Spinal cord (tissue), 9 donors: ENCODE measurements at regions not wholly inside any gene's neighbourhood (a gene's known extent, or its start where the extent isn't known, plus 50 kb on each side); places are given as distances from the start of the nearest gene placed in this dataset.

Experiments
- DNase-seq, 6 donors: peaks; one replicate each; pipeline versions ENCODE4 v3.0.0 to v3.0.0-alpha.2; 2013 to 2015; ENCODE audit warnings: low spot score in 6 of 6, low read depth in 4 of 6
- H3K27ac ChIP-seq: one replicate; pipeline ENCODE4 v1.5.1; 2013; ENCODE audit warnings: low read depth, low read length, control low read depth
- H3K27me3 ChIP-seq: one replicate; pipeline ENCODE4 v1.6.1; 2013; ENCODE audit warnings: low read length; ENCODE audit not compliant: control insufficient read depth, insufficient read depth
- H3K36me3 ChIP-seq: one replicate; pipeline ENCODE4 v1.6.1; 2013; ENCODE audit warnings: low read length; ENCODE audit not compliant: control insufficient read depth, insufficient read depth
- H3K4me1 ChIP-seq: one replicate; pipeline ENCODE4 v1.6.1; 2013; ENCODE audit warnings: low read length; ENCODE audit not compliant: control insufficient read depth, insufficient read depth
- H3K4me3 ChIP-seq: one replicate; pipeline ENCODE4 v1.5.1; 2013; ENCODE audit warnings: low read depth, low read length, control low read depth
- H3K9me3 ChIP-seq: one replicate; pipeline ENCODE4 v1.6.1; 2013; ENCODE audit warnings: low read length; ENCODE audit not compliant: control insufficient read depth, insufficient read depth
- WGBS: methylation state at CpG from one replicate; pipeline ENCODE4 v1.1.5; 2013; ENCODE audit warnings: missing lambda C conversion rate; ENCODE audit not compliant: insufficient coverage; 5-methylcytosine and 5-hydroxymethylcytosine counted together
- donor health status: healthy.

DNA sequence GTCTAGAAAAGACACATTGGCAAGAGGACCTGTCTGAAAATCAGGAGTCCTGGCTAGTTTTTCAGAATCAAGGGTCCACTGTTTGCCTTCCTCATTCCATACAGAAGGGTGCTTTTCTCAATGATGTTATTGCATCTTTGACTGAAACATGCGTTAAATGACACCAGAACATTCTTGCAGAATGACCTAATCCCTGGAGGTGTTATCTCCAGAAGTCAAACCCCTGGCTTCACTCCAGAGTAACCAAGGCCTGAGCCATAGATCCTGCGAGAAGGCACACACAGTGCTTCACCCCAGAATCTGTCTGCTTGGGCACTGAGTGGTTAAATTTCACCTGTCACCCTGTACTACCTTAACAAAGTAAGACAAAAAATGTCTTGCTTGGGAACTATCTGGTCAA, 1055.2 kb upstream of the FANCL start:
- Histone ChIP-seq H3K9me3 (no peaks in the 10 kb centered on the region), H3K36me3 (no peaks in the 10 kb centered on the region), H3K4me1 (no peaks in the 10 kb centered on the region), H3K4me3 (no peak overlapping the region), H3K27me3 (no peaks in the 10 kb centered on the region), H3K27ac (no peak overlapping the region)
- WGBS, result 65% methylated on average over 2 of the region's 2 CpGs
- DNase-seq, result no peak

DNA sequence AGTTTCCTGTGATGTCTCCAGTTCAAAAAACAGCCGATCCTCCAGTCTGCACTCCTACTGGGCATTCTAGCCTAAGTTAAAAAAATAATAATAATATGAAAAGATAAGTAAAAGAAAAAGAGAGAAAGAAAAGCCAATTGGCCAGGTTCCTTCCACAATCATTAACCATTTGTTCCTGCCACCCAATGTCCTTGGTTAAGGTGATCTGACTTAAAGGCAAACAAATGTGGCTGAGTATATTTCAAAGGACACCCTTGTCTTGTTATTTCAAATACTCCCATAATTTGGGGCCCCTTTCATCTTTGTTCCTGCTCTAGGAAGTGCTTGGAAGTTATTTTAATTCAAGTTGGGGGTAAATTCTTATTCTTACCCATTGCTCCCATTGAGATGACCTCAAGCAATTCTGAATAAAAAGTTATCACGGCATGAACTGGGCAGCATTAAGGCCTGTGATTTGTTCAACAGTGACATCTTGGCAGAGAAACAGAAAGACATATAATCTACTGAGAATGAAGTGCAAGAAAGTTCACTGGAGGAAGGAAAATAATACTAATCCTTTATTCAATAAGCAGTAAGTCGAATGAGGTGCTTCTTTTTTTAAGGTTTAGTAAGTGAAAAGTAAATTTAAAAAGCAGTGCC, 1054.5 kb upstream of the FANCL start:
- H3K36me3 ChIP-seq, result no peaks in the 10 kb centered on the region
- DNase-seq, result no peak
- no peaks in the 10 kb centered on the region for H3K27me3 ChIP-seq
- H3K27ac ChIP-seq, result no peak overlapping the region
- WGBS, result no CpG with 5 or more reads among the region's 3 CpGs
- no peaks in the 10 kb centered on the region for H3K9me3 ChIP-seq
- H3K4me3 ChIP-seq, result no peak overlapping the region
- H3K4me1 ChIP-seq, result no peaks in the 10 kb centered on the region

DNA sequence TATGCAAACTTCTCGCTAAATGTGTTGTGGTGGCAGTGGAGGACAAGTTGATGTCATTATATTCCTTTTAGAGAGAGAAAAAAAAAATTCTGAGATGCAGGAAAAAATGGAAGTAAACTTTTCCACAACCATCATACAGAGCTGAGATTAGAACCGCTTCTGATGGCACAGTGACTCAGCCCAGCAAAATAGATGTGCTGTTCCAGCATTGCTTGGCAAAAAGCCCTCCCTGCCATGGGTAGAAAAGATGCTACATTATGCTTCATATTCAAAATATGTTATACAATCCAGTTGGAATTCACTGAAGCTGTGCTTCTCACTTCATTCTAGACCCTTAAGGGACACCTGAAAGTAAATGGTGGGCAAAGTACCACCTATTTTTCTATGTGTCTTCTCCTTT, 1047.6 kb upstream of the FANCL start:
- H3K36me3 ChIP-seq, result no peaks in the 10 kb centered on the region
- WGBS, result no CpG with 5 or more reads among the region's 2 CpGs
- no peaks in the 10 kb centered on the region for H3K27me3 ChIP-seq
- no peak overlapping the region for H3K27ac ChIP-seq
- peak in 1 of 6 donors; percentile 67 for DNase-seq
- H3K4me1 ChIP-seq, result no peaks in the 10 kb centered on the region
- no peaks in the 10 kb centered on the region for H3K9me3 ChIP-seq
- no peak overlapping the region for H3K4me3 ChIP-seq

DNA sequence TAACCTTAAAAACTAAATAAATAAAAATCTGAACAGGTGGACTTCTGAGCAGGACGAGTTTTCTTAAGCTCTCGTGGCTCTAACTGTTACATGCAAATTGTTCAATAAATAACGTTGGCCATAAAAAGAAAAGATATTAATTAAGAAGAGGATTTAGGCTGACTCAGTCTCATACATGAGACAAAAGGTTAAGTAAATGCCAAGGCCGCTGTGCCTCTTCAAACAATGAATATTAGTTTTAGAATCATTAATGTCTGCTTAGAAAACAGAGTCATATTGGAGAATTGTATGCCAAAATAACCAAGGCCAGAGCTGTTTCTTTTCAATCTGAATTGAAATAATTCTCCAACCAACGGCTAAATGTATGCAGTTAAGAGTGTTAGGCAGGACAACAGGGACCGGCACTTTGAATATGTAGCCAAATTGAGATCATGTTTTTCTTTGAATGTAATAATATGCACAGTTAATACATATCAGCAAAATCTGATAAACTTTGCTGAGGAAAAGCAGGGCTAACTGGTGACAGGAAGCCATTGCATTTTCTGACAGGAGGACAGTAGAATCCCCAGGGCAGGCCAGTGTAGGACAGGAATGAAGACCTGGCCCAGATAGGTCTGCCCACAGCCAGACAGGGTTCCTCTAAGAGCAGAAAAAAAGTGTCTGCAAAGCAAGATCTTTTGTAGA, 1041.4 kb upstream of the FANCL start:
- no peaks in the 10 kb centered on the region for H3K4me1 ChIP-seq
- no peaks in the 10 kb centered on the region for H3K36me3 ChIP-seq
- H3K27me3 ChIP-seq, result no peaks in the 10 kb centered on the region
- no peak for DNase-seq
- WGBS, result 80% methylated on average over 2 of the region's 6 CpGs
- H3K27ac ChIP-seq, result no peak overlapping the region
- no peaks in the 10 kb centered on the region for H3K9me3 ChIP-seq
- no peak overlapping the region for H3K4me3 ChIP-seq

DNA sequence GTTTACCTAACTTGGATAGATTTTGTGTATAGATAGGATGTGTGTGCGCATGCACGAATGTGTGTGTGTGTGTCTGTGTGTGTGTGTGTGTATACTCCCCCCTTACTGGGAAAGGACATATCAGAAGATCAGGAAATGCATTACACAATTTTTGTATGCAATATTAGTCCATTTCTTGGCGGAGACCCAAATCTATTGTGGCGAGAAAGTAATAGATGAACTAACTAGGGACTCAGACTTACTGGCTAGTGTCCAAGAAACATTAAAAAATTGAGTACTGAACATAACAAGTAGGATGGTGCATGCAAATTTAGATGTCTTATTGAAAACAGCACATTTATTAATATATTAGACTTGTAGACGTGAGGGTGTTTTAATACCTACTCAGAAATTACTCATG, 1036.5 kb upstream of the FANCL start:
- no peaks in the 10 kb centered on the region for H3K36me3 ChIP-seq
- no peaks in the 10 kb centered on the region for H3K27me3 ChIP-seq
- no peaks in the 10 kb centered on the region for H3K4me1 ChIP-seq
- no peaks in the 10 kb centered on the region for H3K9me3 ChIP-seq
- WGBS, result no CpG with 5 or more reads among the region's 5 CpGs
- DNase-seq, result peak in 2 of 6 donors; percentile 16 to 85
- H3K27ac ChIP-seq, result no peak overlapping the region
- H3K4me3 ChIP-seq, result no peak overlapping the region

DNA sequence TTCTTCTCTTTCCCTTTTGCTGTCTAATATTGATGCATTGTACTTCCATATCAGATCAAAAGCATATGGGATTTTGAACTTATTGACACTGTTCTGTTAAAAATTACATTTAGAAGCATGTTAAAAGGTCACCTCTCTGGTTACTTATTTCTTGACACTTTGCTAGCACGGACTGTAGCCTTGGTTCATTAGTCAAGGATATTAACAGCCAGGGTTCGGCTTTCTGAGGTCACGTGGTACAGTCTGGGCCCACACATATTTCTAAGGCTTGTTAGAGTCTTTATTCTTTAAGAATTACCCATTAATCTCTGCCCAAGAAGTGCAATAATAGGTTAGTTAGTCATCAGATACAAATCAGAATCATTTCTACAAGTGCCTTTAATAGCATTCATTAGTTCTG, 1035.8 kb upstream of the FANCL start:
- no peak overlapping the region for H3K27ac ChIP-seq
- no peaks in the 10 kb centered on the region for H3K36me3 ChIP-seq
- DNase-seq, result peak in 1 of 6 donors; percentile 20
- no peaks in the 10 kb centered on the region for H3K27me3 ChIP-seq
- H3K4me3 ChIP-seq, result no peak overlapping the region
- WGBS, result no CpG with 5 or more reads among the region's 3 CpGs
- no peaks in the 10 kb centered on the region for H3K4me1 ChIP-seq
- H3K9me3 ChIP-seq, result no peaks in the 10 kb centered on the region

DNA sequence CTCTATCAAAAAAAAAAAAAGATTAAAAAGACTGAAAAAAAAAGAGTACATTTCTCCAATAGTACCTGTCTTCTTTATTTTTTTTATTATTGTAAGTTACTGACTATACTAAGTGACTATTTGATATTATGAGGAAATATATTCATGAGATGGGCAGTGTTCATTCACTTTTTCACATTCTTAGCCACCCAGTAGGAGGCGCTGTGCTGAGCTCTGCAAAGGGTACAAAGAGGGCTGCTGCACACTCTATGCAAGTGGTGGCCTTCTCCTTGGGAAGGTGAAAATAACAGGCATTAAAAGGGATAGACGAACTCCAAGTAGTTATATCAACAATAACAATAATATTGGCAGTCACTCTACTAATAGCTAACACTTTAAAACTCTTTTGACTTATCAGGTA, 1034.9 kb upstream of the FANCL start:
- no CpG with 5 or more reads among the region's 2 CpGs for WGBS
- no peaks in the 10 kb centered on the region for H3K36me3 ChIP-seq
- no peaks in the 10 kb centered on the region for H3K27me3 ChIP-seq
- H3K9me3 ChIP-seq, result no peaks in the 10 kb centered on the region
- H3K27ac ChIP-seq, result no peak overlapping the region
- no peak for DNase-seq
- no peak overlapping the region for H3K4me3 ChIP-seq
- H3K4me1 ChIP-seq, result no peaks in the 10 kb centered on the region

DNA sequence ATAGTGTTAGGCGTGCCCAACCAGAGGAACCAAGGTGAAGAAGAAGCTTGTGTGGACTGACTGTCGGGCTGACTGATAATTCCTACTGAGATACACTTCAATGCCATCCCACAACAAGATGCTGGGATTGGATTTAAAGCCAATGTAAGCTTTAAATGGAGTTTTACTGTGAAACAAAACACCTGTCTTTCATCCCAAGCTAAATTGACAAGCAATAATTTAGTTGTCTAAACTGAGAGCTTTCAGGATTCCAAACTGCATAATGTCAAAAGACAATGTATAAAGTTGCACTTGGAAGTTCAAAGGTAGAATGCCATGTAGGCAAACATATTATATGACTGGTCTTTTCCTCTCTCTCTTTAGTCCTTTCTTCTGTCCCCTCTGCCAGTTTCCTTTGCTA, 1025.3 kb upstream of the FANCL start:
- no CpG with 5 or more reads among the region's 2 CpGs for WGBS
- DNase-seq, result no peak
- Histone ChIP-seq H3K4me3 (no peak overlapping the region), H3K27me3 (no peaks in the 10 kb centered on the region), H3K4me1 (no peaks in the 10 kb centered on the region), H3K9me3 (no peaks in the 10 kb centered on the region), H3K36me3 (no peaks in the 10 kb centered on the region), H3K27ac (no peak overlapping the region)

DNA sequence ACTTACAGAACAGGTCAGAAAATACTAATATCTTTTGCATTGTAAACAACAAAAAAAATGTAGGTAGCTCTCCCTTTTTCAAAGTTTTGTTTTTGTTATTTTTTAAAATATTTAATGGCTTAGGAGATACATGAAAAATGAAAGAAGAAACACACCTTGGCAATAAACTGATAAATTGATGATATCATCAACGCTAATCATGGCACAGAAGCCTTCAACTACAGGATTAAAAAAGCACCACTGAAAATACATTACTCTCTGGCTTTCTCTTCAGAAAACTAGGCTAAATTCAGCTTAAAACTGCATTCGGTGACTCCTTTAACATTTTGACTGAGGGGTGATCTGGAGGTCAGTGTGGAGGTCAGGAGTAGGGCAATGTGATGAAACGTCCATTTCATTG, 1018.8 kb upstream of the FANCL start:
- H3K27ac ChIP-seq, result no peak overlapping the region
- H3K4me3 ChIP-seq, result no peak overlapping the region
- H3K36me3 ChIP-seq, result no peaks in the 10 kb centered on the region
- H3K9me3 ChIP-seq, result no peaks in the 10 kb centered on the region
- H3K27me3 ChIP-seq, result no peaks in the 10 kb centered on the region
- no peak for DNase-seq
- WGBS, result 22% methylated on average over 1 of the region's 3 CpGs
- H3K4me1 ChIP-seq, result no peaks in the 10 kb centered on the region

DNA sequence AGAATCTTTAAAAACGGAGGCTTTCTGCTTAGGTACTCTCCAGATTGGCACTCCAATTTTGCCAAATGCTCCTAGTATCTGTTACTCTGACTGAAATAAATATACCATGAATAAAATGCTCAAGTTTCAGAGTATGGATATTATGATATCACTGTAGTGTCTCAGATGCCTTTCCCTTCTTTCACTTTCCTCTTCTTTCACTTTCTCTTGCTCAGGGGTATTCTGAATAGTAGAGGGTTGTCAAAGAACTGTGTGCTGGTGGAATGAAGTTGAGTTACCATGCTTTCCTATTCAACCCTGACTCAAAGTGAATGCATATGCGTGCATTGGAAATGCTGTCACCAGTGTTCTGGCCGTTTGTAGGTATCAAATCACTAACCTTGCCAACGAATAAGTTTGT, 1015.2 kb upstream of the FANCL start:
- Histone ChIP-seq H3K4me3 (no peak overlapping the region), H3K4me1 (no peaks in the 10 kb centered on the region), H3K36me3 (no peaks in the 10 kb centered on the region), H3K9me3 (no peaks in the 10 kb centered on the region), H3K27me3 (no peaks in the 10 kb centered on the region), H3K27ac (no peak overlapping the region)
- no CpG with 5 or more reads among the region's 4 CpGs for WGBS
- DNase-seq, result no peak
